BJ (cell line): ENCODE measurements at regions not wholly inside any gene's neighbourhood (a gene's known extent, or its start where the extent isn't known, plus 50 kb on each side); places are given as distances from the start of the nearest gene placed in this dataset.

ENCODE experiments used
- CTCF ChIA-PET: fragments of 350-600 bp; formaldehyde crosslinking; extraction: SDS; loops from one replicate; lab custom pipeline; 2021; ENCODE audit warnings: antibody characterized with exemption, inconsistent platforms; lab: Yijun Ruan, JAX
- POLR2A ChIA-PET: fragments of 300-600 bp; sonication (Branson Sonifier 250); formaldehyde crosslinking; extraction: SDS; loops from one replicate; lab custom pipeline; 2021; ENCODE audit warnings: antibody characterized with exemption; lab: Charles Lee
- DNase-seq: peaks from one replicate; pipeline ENCODE4 v3.0.0-alpha.2; 2011; ENCODE audit warnings: low read depth
- H3K27me3 ChIP-seq: 2 replicates; pipeline ENCODE4 v1.6.0; 2011; ENCODE audit warnings: low read length; ENCODE audit not compliant: control insufficient read depth, insufficient read depth
- H3K36me3 ChIP-seq: 2 replicates; pipeline ENCODE4 v1.5.1; 2011; ENCODE audit warnings: low read length; ENCODE audit not compliant: control insufficient read depth, insufficient read depth
- H3K4me3 ChIP-seq: 2 replicates; pipeline ENCODE4 v1.5.1; 2011; ENCODE audit warnings: low read depth, mild to moderate bottlenecking, control low read depth, low read length
- TF ChIP-seq, protein P1 (sequence below): IDR thresholded peaks from 2 replicates; pipeline ENCODE4 v1.5.1; 2011; ENCODE audit warnings: low read depth, mild to moderate bottlenecking, control low read depth, inconsistent platforms, low read length, moderate library complexity; ENCODE audit not compliant: insufficient read depth

DNA sequence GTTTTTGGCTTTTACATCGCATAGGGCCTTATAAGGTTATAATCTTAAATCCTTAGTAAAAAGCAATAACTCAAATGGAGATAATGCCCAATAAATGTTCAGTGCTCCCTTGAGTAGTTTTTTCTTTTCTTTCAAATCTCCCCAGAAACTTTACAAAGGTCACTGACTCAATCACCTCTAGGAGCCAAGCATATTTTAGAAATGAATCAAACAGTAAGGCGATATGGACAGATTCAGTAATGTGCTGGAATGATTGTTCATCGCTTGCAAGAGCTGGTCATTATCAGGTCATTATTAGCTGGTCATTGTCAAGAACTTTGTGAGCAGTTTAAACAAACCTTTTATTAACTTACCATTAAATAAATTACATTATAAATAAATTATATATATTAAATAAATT is 130.4 kb upstream of the SLIT3 start:
- ChIA-PET POLR2A (interaction anchor here (0.6 kb wide), 1 partner anchor 93 kb away, joined by 5 read pairs; no protein-coding TSS in a partner anchor), CTCF (no interaction called here)
- DNase-seq: no peak
- H3K27me3 ChIP-seq: no peaks in the 10 kb centered on the region
- H3K36me3 ChIP-seq: no peaks in the 10 kb centered on the region
- TF ChIP-seq, protein P1, sequence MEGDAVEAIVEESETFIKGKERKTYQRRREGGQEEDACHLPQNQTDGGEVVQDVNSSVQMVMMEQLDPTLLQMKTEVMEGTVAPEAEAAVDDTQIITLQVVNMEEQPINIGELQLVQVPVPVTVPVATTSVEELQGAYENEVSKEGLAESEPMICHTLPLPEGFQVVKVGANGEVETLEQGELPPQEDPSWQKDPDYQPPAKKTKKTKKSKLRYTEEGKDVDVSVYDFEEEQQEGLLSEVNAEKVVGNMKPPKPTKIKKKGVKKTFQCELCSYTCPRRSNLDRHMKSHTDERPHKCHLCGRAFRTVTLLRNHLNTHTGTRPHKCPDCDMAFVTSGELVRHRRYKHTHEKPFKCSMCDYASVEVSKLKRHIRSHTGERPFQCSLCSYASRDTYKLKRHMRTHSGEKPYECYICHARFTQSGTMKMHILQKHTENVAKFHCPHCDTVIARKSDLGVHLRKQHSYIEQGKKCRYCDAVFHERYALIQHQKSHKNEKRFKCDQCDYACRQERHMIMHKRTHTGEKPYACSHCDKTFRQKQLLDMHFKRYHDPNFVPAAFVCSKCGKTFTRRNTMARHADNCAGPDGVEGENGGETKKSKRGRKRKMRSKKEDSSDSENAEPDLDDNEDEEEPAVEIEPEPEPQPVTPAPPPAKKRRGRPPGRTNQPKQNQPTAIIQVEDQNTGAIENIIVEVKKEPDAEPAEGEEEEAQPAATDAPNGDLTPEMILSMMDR: no peak
- no peak overlapping the region for H3K4me3 ChIP-seq

DNA sequence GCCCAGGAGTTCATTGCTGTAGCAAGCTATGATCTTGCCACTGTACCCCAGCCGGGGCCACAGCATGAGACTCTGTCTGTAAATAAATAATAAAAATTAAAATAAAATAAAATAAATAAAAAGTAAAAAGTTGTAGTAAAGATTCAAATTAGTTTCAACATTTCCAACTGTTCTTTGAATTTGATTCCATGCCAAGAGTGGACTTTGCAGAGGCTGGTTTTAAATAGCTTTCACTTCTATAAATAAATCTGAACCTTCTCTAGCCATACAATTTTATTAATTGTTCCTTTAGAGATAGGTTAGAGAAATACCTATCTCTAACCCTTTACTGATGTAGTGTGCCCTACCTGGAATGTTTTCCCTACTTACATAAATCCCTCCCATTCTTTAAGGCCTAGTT is 129.7 kb upstream of the SLIT3 start:
- POLR2A ChIA-PET: interaction anchor here (0.6 kb wide), 2 partner anchors 60 to 94 kb away, joined by 3 to 5 read pairs; no protein-coding TSS in a partner anchor
- DNase-seq: no peak
- CTCF ChIA-PET: no interaction called here
- no peaks in the 10 kb centered on the region for H3K36me3 ChIP-seq
- TF ChIP-seq, protein P1: no peak
- no peaks in the 10 kb centered on the region for H3K27me3 ChIP-seq
- H3K4me3 ChIP-seq: no peak overlapping the region

DNA sequence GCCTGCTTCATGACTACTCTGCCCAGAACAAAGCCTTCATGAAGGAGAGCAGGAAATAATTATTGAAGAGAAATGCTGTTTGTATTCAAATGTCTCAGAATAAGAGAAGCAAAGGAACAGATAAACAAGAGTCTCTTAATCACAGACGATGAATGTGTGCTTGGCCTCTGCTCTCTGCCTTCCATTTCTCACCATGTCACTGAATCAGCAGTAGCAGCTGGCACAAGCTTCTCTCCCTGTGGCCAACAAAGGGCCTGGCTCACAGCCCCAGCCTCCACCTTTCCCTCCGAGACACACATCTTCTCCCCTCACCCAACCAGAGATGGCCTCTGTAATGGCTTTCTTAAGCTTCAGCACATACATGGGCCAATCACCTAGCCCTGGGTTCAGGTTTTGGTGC is 128.1 kb upstream of the SLIT3 start:
- no peak for DNase-seq
- Histone ChIP-seq H3K36me3 (no peaks in the 10 kb centered on the region), H3K27me3 (no peaks in the 10 kb centered on the region), H3K4me3 (no peak overlapping the region)
- POLR2A ChIA-PET: no interaction called here
- CTCF ChIA-PET: interaction anchor here (1.6 kb wide), 1 partner anchor 31 kb away, joined by 3 read pairs; no protein-coding TSS in a partner anchor
- TF ChIP-seq, protein P1: no peak

DNA sequence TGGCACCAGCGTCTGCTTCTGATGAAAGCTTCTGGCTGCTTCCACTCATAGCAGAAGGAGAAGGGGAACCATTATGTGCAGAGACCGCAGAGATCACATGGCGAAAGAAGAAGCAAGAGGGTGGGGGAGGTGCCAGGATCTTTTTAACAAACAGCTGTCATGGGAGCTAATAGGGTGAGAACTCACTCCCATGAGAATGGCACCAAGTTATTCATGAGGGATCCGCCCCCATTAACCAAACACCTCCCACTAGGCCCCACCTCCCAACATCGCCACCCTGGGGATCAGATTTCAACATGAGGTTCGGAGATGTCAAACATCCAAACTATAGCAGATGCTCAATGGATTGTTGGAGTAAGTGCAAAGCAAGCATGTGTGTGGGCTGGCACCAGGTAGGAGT is 125.8 kb upstream of the SLIT3 start:
- ChIA-PET POLR2A (no interaction called here), CTCF (no interaction called here)
- Histone ChIP-seq H3K36me3 (no peaks in the 10 kb centered on the region), H3K4me3 (no peak overlapping the region), H3K27me3 (no peaks in the 10 kb centered on the region)
- DNase-seq: no peak
- TF ChIP-seq, protein P1: no peak

- DNase-seq: no peak
- H3K4me3 ChIP-seq: no peak overlapping the region
- no peaks in the 10 kb centered on the region for H3K27me3 ChIP-seq
- H3K36me3 ChIP-seq: no peaks in the 10 kb centered on the region
- CTCF ChIA-PET: interaction anchor here (1.1 to 1.3 kb wide), 3 partner anchors 10 to 26 kb away, joined by 3 read pairs; no protein-coding TSS in a partner anchor
- TF ChIP-seq, protein P1: no peak
- POLR2A ChIA-PET: no interaction called here
Measured at GRCh38 chr5:169424670-169425378, 123.9 kb upstream of the SLIT3 start.
